ENCODE measurements at regions not wholly inside any gene's neighbourhood (a gene's known extent, or its start where the extent isn't known, plus 50 kb on each side); places are given as distances from the start of the nearest gene placed in this dataset.

- TF ChIP-seq POLR2AphosphoS5 (IDR thresholded peaks at IDR 0.05) (no peak), CTCF (IDR thresholded peaks at IDR 0.05 in 8 of 11, conservative IDR thresholded peaks at IDR 0.05 in 3 of 11) (no peak), POLR2A (IDR thresholded peaks at IDR 0.05) (no peak)
- 74 to 89% (median 83%) methylated on average over 9 of the region's 9 CpGs for WGBS, 5 donors
- Histone ChIP-seq H3K36me3 (no peaks in the 10 kb centered on the region), H3K27ac (no peak overlapping the region), H3K27me3 (replicated peaks in 1 of 7) (no peaks in the 10 kb centered on the region), H3K4me3 (no peak overlapping the region), H3K9me3 (no peaks in the 10 kb centered on the region), H3K4me1 (no peaks in the 10 kb centered on the region)
- intact Hi-C loops (cut with DNase I; ENCODE audit: low total_unique reads) = no loop called here
- no peak for DNase-seq
Observed at GRCh38 chr1:87796471-87796901, 467.8 kb downstream of the LMO4 start.

- H3K4me3 ChIP-seq = no peak overlapping the region
- H3K9me3 ChIP-seq = no peaks in the 10 kb centered on the region
- intact Hi-C loops (cut with DNase I; ENCODE audit: low total_unique reads) = no loop called here
- TF ChIP-seq POLR2AphosphoS5 (IDR thresholded peaks at IDR 0.05) (no peak), CTCF (IDR thresholded peaks at IDR 0.05 in 8 of 11, conservative IDR thresholded peaks at IDR 0.05 in 3 of 11) (no peak), POLR2A (IDR thresholded peaks at IDR 0.05) (no peak)
- H3K27me3 ChIP-seq (replicated peaks in 1 of 7) = no peaks in the 10 kb centered on the region
- no peaks in the 10 kb centered on the region for H3K4me1 ChIP-seq
- no peak for DNase-seq
- WGBS, 5 donors = 90 to 92% (median 91%) methylated on average over 7 of the region's 7 CpGs
- H3K36me3 ChIP-seq = no peaks in the 10 kb centered on the region
- no peak overlapping the region for H3K27ac ChIP-seq
Observed at GRCh38 chr1:87799451-87799850, 470.8 kb downstream of the LMO4 start.

- Histone ChIP-seq H3K4me1 (no peaks in the 10 kb centered on the region), H3K27ac (no peak overlapping the region), H3K36me3 (no peaks in the 10 kb centered on the region), H3K9me3 (no peaks in the 10 kb centered on the region), H3K27me3 (replicated peaks in 1 of 7) (no peaks in the 10 kb centered on the region), H3K4me3 (no peak overlapping the region)
- intact Hi-C loops (cut with DNase I; ENCODE audit: low total_unique reads) = no loop called here
- no peak for TF ChIP-seq POLR2AphosphoS5 (IDR thresholded peaks at IDR 0.05)
- TF ChIP-seq CTCF (IDR thresholded peaks at IDR 0.05 in 8 of 11, conservative IDR thresholded peaks at IDR 0.05 in 3 of 11) = no peak
- TF ChIP-seq POLR2A (IDR thresholded peaks at IDR 0.05) = no peak
- DNase-seq = no peak
Observed at GRCh38 chr1:87800006-87800405, 471.3 kb downstream of the LMO4 start.

GRCh38 chr1:87803375-87803774 is 474.7 kb downstream of the LMO4 start:
- H3K9me3 ChIP-seq = no peaks in the 10 kb centered on the region
- no peaks in the 10 kb centered on the region for H3K27me3 ChIP-seq (replicated peaks in 1 of 7)
- intact Hi-C loops (cut with DNase I; ENCODE audit: low total_unique reads) = no loop called here
- H3K27ac ChIP-seq = no peak overlapping the region
- H3K4me1 ChIP-seq = no peaks in the 10 kb centered on the region
- TF ChIP-seq CTCF (IDR thresholded peaks at IDR 0.05 in 8 of 11, conservative IDR thresholded peaks at IDR 0.05 in 3 of 11) (no peak), POLR2A (IDR thresholded peaks at IDR 0.05) (no peak), POLR2AphosphoS5 (IDR thresholded peaks at IDR 0.05) (no peak)
- no peaks in the 10 kb centered on the region for H3K36me3 ChIP-seq
- no peak for DNase-seq
- no peak overlapping the region for H3K4me3 ChIP-seq
